ENCODE measurements at regions not wholly inside any gene's neighbourhood (a gene's known extent, or its start where the extent isn't known, plus 50 kb on each side); places are given as distances from the start of the nearest gene placed in this dataset.

- TF ChIP-seq EZH2 (optimal IDR thresholded peaks at IDR 0.05; ENCODE audit: low read depth, low read length) = no peak
- TF ChIP-seq CTCF (IDR thresholded peaks at IDR 0.05; ENCODE audit: low read length) = no peak
Observed at GRCh38 chr2:236886456-236886855, 199.2 kb upstream of the COPS8 start.
